ENCODE measurements at regions not wholly inside any gene's neighbourhood (a gene's known extent, or its start where the extent isn't known, plus 50 kb on each side); places are given as distances from the start of the nearest gene placed in this dataset.
A peak's percentile ranks its signal among the peaks of the same experiment; 100 is the strongest.

- TF ChIP-seq CTCF (conservative IDR thresholded peaks at IDR 0.05; ENCODE audit: control insufficient read depth, insufficient read depth, low read depth, low read length) = peak; percentile 31
- no peak overlapping the region for H3K4me3 ChIP-seq (ENCODE audit: control insufficient read depth, low read depth, low read length)
- peak; percentile 76 for DNase-seq (ENCODE audit: low read depth)
Observed at GRCh38 chr17:13940858-13941665, 128.2 kb upstream of the COX10 start.

- no peak overlapping the region for H3K4me3 ChIP-seq (ENCODE audit: control insufficient read depth, low read depth, low read length)
- TF ChIP-seq CTCF (conservative IDR thresholded peaks at IDR 0.05; ENCODE audit: control insufficient read depth, insufficient read depth, low read depth, low read length) = no peak
- no peak for DNase-seq (ENCODE audit: low read depth)
Observed at GRCh38 chr17:13941781-13942180, 127.5 kb upstream of the COX10 start.

- DNase-seq (ENCODE audit: low read depth) = no peak
- no peak overlapping the region for H3K4me3 ChIP-seq (ENCODE audit: control insufficient read depth, low read depth, low read length)
- TF ChIP-seq CTCF (conservative IDR thresholded peaks at IDR 0.05; ENCODE audit: control insufficient read depth, insufficient read depth, low read depth, low read length) = no peak
Observed at GRCh38 chr17:13943909-13944308, 125.4 kb upstream of the COX10 start.

- TF ChIP-seq CTCF (conservative IDR thresholded peaks at IDR 0.05; ENCODE audit: control insufficient read depth, insufficient read depth, low read depth, low read length) = no peak
- H3K4me3 ChIP-seq (ENCODE audit: control insufficient read depth, low read depth, low read length) = no peak overlapping the region
- DNase-seq (ENCODE audit: low read depth) = no peak
Observed at GRCh38 chr17:13947499-13947898, 121.8 kb upstream of the COX10 start.

GRCh38 chr17:13952009-13952750 lies 117.1 kb upstream of the COX10 start:
- no peak for TF ChIP-seq CTCF (conservative IDR thresholded peaks at IDR 0.05; ENCODE audit: control insufficient read depth, insufficient read depth, low read depth, low read length)

GRCh38 chr17:13953841-13954240 lies 115.5 kb upstream of the COX10 start:
- no peak for TF ChIP-seq CTCF (conservative IDR thresholded peaks at IDR 0.05; ENCODE audit: control insufficient read depth, insufficient read depth, low read depth, low read length)
- no peak overlapping the region for H3K4me3 ChIP-seq (ENCODE audit: control insufficient read depth, low read depth, low read length)
- DNase-seq (ENCODE audit: low read depth) = peak; percentile 35

More at GRCh38 chr17:13952009-13952750, 117.1 kb upstream of the COX10 start:
- peak; percentile 16 for DNase-seq (ENCODE audit: low read depth)
- no peak overlapping the region for H3K4me3 ChIP-seq (ENCODE audit: control insufficient read depth, low read depth, low read length)

Data from fibroblast of mammary gland (primary cell).